Peyer's patch (tissue), 4 donors: ENCODE measurements at regions not wholly inside any gene's neighbourhood (a gene's known extent, or its start where the extent isn't known, plus 50 kb on each side); places are given as distances from the start of the nearest gene placed in this dataset.

ENCODE experiments used
- POLR2A ChIP-seq, 2 donors: fragments of 450-650 bp; IDR thresholded peaks; one replicate each; pipeline ENCODE4 v1.5.1; 2017; ENCODE audit warnings: antibody characterized with exemption in 2 of 2, mild to moderate bottlenecking in 2 of 2, moderate library complexity in 2 of 2
- TF ChIP-seq, protein P1 (sequence below), 6 experiments: fragments of 450-650 bp in 4 of 6; fragments of 200-600 bp in 2 of 6; sonication (generic) in 1 of 6; IDR thresholded peaks; one replicate each; pipeline ENCODE4 v1.5.1; 2017 to 2019; ENCODE audit warnings: antibody characterized with exemption in 6 of 6, mild to moderate bottlenecking in 3 of 6, moderate library complexity in 1 of 6

DNA sequence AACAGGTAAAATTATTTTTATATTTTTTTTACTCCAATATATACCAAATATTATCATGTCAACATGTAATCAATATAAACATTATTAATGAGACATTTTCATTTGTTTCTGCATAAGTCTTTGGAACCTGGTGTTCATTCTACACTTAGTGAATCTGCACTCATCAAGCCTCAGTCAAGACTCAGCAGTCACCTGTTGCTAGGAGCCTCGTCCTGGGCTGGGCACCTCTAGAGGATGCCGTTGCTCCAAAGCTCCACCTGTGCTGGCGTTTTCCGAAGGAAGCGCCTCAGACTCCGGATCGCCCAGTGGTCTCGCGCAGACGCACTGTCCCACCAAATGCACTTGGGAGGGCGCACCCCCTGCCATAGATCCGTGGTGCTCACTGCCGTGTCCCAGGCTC lies 604.7 kb upstream of the MKI67 start:
- TF ChIP-seq POLR2A (IDR thresholded peaks at IDR 0.05) = no peak
- TF ChIP-seq, protein P1, sequence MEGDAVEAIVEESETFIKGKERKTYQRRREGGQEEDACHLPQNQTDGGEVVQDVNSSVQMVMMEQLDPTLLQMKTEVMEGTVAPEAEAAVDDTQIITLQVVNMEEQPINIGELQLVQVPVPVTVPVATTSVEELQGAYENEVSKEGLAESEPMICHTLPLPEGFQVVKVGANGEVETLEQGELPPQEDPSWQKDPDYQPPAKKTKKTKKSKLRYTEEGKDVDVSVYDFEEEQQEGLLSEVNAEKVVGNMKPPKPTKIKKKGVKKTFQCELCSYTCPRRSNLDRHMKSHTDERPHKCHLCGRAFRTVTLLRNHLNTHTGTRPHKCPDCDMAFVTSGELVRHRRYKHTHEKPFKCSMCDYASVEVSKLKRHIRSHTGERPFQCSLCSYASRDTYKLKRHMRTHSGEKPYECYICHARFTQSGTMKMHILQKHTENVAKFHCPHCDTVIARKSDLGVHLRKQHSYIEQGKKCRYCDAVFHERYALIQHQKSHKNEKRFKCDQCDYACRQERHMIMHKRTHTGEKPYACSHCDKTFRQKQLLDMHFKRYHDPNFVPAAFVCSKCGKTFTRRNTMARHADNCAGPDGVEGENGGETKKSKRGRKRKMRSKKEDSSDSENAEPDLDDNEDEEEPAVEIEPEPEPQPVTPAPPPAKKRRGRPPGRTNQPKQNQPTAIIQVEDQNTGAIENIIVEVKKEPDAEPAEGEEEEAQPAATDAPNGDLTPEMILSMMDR (IDR thresholded peaks at IDR 0.05) = no peak
